GM19463 (cell line): ENCODE measurements at regions not wholly inside any gene's neighbourhood (a gene's known extent, or its start where the extent isn't known, plus 50 kb on each side); places are given as distances from the start of the nearest gene placed in this dataset.

Experiments
- ATAC-seq: cut with Tn5 transposase; IDR thresholded peaks from one replicate; pipeline ENCODE4 v1.9.1; 2021; ENCODE audit warnings: mild to moderate bottlenecking, moderate library complexity; ENCODE audit not compliant: unreplicated experiment

- no peak for ATAC-seq
Measured at GRCh38 chr9:10961883-10962282, 349.1 kb upstream of the PTPRD start.

GRCh38 chr9:10983251-10983650 lies 370.4 kb upstream of the PTPRD start:
- ATAC-seq: no peak

- no peak for ATAC-seq
Measured at GRCh38 chr9:10999646-11000045, 386.8 kb upstream of the PTPRD start.

DNA sequence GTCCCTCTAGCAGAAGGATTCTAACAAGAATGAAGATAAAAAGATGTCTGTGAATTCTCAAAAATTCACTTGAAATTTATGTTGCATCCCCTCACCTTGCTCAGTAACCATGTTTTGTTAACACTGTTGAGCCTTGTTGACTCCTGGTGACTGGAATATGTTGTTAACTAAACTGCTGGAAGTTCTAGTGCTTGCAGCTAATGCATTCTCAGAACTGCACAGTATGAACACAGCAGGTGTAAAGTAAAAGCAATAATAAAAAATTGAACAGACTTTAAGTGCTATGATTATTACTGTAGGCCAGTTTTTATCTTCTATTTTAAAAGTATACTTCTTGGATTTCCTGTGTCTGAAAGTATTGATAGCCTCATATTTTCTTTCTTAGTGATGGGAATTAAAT lies 388.7 kb upstream of the PTPRD start:
- no peak for ATAC-seq

DNA sequence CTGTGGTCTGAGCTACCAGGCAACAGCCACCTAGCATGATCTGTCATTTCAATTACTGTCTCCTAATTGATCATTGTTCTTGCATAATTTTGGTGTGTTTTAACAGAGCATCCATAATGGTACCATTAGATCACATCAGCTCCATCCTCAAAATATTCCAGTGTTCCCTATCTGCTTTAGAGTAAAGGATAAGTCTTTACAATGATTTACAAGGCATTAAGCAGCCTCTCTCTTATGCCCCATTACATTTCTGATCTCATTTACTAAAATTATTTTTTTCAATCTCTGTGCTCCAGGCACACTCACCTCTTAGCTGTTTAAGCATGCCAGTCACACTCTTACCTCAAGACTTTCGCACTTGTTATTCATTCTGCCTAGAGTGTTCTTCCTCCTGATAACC lies 389.9 kb upstream of the PTPRD start:
- ATAC-seq: no peak

- ATAC-seq: no peak
Measured at GRCh38 chr9:11003836-11004235, 391.0 kb upstream of the PTPRD start.

- ATAC-seq: no peak
Measured at GRCh38 chr9:11011696-11012095, 398.9 kb upstream of the PTPRD start.

DNA sequence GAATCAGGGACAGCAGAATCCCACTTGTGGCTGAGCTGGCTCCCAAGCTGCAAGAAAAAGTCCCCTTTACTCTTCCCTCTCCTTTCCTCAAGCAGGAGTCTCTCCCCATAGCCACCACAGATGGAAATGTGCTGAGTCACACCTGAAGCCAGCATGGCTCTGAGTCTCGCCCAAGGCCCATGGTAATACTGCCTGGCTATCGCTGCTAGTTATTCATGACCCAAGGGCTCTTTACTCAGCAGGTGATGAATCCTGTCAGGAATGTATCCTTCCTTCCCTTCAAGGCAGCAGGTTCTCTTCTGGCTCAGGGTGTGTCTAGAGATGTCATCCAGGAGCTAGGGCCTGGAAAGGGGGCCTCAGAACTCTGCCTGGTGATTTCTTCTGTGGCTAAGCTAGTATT lies 403.3 kb upstream of the PTPRD start:
- ATAC-seq: no peak

DNA sequence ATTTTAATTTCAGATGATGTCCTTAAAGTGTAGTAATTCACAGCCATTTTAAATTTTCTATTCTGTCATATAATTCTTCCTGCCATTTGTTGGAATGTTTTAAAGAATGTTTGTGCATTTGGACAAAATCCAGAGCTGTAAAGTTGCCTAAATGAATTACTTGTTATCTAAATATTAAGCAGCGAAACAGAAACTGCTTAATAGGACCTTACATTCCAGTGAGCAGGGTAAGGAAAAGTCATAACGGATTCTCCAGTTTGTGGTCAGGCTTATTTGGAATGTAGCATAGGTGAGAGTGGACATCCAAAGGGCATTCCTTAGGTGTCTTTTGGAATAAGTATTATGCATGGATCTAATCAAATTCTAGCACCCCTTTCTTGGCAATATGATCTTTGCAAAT lies 410.4 kb upstream of the PTPRD start:
- no peak for ATAC-seq

GRCh38 chr9:11025775-11026174 lies 413.0 kb upstream of the PTPRD start:
- no peak for ATAC-seq

GRCh38 chr9:11038366-11038765 lies 425.6 kb upstream of the PTPRD start:
- no peak for ATAC-seq

DNA sequence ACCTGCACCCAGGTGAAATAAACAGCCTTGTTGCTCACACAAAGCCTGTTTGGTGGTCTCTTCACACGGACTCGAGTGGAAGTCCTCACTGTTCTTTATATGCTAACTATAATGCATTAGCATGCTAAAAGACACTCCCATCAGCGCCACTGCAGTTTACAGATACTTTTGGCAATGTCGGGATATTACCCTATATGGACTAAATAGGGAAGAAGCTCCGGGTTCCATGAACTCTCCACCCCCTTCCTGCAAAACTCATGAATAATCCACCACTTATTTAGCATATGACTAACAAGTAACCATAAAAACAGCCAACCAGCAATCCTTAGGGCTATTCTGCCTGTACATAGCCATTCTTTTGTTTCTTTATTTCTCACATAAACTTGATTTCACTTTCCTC lies 426.2 kb upstream of the PTPRD start:
- no peak for ATAC-seq

GRCh38 chr9:11045589-11045988 lies 432.8 kb upstream of the PTPRD start:
- no peak for ATAC-seq

DNA sequence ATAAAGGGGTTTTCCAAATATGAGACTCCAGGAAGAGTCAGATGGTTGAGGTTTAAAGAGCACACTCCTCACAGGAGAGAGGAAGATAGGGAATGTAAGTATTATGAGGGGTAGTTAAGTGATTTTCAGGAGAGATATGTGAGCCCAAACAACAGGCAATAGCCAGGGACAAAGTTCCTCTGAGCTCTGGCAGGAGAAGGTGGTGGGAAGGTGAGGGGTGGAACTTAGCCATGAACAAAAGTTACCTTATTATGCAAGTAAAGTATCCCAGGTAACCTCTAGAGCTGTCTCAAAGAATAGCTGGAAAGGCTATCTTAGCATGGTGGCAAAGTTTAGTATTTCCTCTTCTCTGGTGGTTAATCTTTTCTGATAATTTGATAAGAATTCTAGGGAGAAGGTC lies 450.5 kb upstream of the PTPRD start:
- no peak for ATAC-seq

DNA sequence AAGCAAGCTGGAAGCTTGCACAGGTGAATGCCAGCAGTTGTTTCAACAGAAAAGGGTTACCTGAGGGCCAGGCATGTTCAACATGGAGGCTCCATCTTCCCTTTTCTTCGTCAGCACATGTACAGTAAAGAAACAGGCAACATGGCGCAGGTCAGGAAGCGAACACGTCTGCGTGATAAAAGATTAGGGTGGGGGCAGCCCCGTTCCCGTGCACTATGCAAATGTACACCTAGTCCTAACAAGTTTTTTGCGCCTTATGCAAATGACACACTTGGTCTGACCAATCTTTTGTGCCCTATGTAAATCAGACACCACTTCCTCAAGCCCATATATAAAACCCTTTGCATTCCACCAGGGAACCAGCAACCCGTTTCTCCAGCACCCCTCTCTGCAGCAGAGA lies 452.1 kb upstream of the PTPRD start:
- ATAC-seq: no peak

- ATAC-seq: no peak
Measured at GRCh38 chr9:11072176-11072575, 459.4 kb upstream of the PTPRD start.

GRCh38 chr9:11086561-11086960 lies 473.8 kb upstream of the PTPRD start:
- ATAC-seq: no peak

DNA sequence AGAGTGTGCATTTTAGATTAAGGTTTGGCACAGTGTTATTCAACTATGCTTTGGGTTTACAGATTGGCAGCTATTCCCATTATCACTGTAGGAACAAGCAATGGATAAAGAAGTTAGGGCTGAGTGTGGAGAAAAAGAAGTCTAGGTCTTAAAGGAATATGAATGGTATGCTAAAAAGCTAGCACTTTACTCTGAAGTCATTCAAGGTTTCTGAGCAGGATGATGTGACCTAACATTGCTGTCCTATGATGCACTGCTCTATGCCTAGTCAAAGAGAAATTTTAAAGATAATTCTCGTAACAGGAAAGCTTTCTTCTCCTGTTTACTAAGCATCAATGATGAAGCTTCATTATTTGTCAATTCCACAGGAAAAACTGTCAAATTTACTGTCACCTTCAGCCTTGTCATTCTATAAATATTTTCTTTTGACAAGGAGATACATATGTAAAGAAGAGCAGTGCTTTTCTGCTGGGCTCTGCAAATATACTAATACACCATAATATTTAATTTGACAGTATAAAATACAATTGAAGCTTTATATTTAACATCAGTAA lies 476.1 kb upstream of the PTPRD start:
- no peak for ATAC-seq

- ATAC-seq: no peak
Measured at GRCh38 chr9:11092974-11093373, 480.2 kb upstream of the PTPRD start.

DNA sequence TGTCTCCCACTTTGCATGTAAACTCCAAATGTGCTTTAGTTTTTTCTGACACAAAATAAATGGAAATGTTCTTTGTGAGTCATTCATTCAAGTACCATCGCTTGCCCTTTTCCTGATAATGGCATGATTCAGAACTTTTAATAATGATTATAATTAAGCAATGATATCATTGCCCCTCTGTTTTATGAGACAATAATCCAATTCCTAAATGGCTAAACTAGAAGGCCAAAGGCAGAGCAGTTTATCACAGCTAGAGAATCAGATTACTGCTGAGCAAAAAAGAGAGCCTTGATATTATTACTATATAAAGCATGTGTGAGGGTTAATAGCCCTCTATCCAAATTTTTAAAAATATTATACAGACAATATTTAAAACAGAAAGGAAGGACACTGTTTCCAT lies 484.2 kb upstream of the PTPRD start:
- ATAC-seq: no peak

- no peak for ATAC-seq
Measured at GRCh38 chr9:11103525-11103924, 490.7 kb upstream of the PTPRD start.

DNA sequence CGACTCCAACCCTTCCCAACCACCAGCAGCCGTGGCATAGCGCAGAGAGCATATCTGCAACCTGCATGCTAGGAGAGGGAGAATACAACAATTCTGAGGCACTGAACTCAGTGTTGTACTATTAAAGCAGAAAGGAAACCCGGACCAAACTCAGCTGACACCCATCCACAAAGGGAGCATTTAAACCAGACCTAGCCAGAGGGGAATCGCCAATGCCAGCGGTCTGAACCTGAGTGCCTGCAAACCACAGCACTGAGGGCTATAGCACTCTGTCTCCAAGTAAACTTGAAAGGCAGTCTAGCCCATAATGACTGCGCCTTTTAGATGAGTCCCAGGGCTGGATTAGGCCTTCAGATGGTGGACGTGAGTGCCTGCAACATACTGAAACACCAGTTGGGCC lies 494.4 kb upstream of the PTPRD start:
- no peak for ATAC-seq

- no peak for ATAC-seq
Measured at GRCh38 chr9:11128156-11128555, 515.4 kb upstream of the PTPRD start.

DNA sequence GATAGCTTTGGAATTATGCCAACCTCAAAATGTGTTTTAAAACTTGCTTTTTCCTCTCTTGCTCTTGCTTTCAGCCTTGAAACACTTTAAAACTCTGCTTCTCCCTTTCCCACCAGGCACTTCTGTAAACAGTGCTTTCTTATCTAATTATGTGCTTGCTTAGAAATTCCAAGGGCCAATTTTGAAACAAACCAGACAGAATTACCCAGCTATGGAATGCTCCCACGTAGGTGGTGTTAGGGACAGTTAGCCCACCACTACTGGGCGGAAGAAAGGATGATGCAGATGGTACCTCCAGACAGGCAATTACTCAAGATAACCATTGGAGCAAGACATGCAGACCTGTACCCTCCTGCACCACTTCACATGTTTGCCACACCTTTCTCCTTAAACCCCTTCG lies 523.0 kb upstream of the PTPRD start:
- no peak for ATAC-seq
